ENCODE measurements at regions not wholly inside any gene's neighbourhood (a gene's known extent, or its start where the extent isn't known, plus 50 kb on each side); places are given as distances from the start of the nearest gene placed in this dataset.

DNA sequence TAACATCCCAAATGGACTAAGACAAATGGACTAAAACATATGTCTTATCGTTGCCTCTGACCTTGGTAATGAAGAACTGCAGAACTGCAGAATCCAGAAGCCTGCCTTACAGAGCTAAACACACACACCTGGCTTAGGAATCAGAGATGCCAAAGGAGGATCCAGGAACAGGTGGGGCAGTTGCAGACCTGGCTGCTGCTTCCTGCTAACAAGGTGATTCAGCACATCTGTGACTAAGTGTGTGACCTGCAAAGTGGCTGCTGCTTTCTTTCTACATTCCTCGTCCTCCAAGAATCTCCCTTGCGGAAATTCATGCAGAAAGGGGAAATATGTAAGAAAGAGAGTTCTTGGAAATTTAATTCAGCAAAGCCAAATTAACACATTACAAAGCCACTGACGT is 96.8 kb upstream of the NLGN4X start:
- FAIRE-seq (no peak), DNase-seq (ENCODE audit: low read depth) (peak; percentile 0)
- Histone ChIP-seq H3K4me3 (ENCODE audit: low read depth, low read length) (no peak overlapping the region), H3K27me3 (ENCODE audit: control insufficient read depth, insufficient read depth, low read length) (no peaks in the 10 kb centered on the region), H3K36me3 (ENCODE audit: control insufficient read depth, insufficient read depth, low read length) (no peaks in the 10 kb centered on the region)
- TF ChIP-seq, protein P1, sequence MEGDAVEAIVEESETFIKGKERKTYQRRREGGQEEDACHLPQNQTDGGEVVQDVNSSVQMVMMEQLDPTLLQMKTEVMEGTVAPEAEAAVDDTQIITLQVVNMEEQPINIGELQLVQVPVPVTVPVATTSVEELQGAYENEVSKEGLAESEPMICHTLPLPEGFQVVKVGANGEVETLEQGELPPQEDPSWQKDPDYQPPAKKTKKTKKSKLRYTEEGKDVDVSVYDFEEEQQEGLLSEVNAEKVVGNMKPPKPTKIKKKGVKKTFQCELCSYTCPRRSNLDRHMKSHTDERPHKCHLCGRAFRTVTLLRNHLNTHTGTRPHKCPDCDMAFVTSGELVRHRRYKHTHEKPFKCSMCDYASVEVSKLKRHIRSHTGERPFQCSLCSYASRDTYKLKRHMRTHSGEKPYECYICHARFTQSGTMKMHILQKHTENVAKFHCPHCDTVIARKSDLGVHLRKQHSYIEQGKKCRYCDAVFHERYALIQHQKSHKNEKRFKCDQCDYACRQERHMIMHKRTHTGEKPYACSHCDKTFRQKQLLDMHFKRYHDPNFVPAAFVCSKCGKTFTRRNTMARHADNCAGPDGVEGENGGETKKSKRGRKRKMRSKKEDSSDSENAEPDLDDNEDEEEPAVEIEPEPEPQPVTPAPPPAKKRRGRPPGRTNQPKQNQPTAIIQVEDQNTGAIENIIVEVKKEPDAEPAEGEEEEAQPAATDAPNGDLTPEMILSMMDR (IDR thresholded peaks at IDR 0.05; ENCODE audit: insufficient read depth, low read length, severe bottlenecking) = no peak

DNA sequence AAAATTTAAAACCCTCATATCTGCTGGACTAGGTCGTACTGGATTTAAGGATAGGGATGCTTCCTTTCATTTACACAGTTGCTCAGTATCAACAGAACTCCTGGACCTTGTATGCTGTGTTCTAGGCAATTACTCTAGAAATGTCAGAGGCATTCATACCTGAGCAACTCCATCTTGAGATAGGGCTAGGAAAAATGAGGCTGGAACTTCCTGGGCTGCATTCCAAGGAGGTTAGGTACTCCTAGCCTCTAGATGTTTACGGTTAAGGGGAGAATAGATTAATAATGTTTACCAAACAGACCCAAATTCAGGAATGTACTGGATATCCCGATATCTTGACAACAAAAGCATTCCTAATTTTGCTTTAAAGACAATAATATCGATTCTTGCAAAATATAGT is 84.7 kb upstream of the NLGN4X start:
- H3K27me3 ChIP-seq (ENCODE audit: control insufficient read depth, insufficient read depth, low read length) = no peaks in the 10 kb centered on the region
- FAIRE-seq (no peak), DNase-seq (ENCODE audit: low read depth) (no peak)
- no peaks in the 10 kb centered on the region for H3K36me3 ChIP-seq (ENCODE audit: control insufficient read depth, insufficient read depth, low read length)
- TF ChIP-seq, protein P1 (IDR thresholded peaks at IDR 0.05; ENCODE audit: insufficient read depth, low read length, severe bottlenecking) = no peak
- H3K4me3 ChIP-seq (ENCODE audit: low read depth, low read length) = no peak overlapping the region

DNA sequence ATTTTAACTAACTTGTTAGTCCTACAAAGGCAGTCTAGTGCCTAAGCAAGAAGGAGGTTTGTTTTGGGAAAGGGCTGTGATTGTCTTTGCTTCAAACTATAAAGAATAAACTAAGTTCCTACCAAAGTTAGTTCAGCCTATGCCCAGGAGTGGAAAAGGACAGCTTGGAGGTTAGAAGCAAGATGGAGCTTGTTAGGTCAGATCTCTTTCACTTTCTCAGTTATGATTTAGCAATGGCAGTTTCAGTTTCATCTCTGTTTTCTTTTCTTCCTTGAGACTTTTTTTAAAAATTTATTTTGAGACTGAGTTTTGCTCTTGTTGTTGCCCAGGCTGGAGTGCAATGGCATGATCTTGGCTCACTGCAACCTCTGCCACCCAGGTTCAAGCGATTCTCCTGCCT is 82.9 kb upstream of the NLGN4X start:
- DNase-seq (ENCODE audit: low read depth) (no peak), FAIRE-seq (no peak)
- no peaks in the 10 kb centered on the region for H3K27me3 ChIP-seq (ENCODE audit: control insufficient read depth, insufficient read depth, low read length)
- no peak overlapping the region for H3K4me3 ChIP-seq (ENCODE audit: low read depth, low read length)
- TF ChIP-seq, protein P1 (IDR thresholded peaks at IDR 0.05; ENCODE audit: insufficient read depth, low read length, severe bottlenecking) = no peak
- no peaks in the 10 kb centered on the region for H3K36me3 ChIP-seq (ENCODE audit: control insufficient read depth, insufficient read depth, low read length)

DNA sequence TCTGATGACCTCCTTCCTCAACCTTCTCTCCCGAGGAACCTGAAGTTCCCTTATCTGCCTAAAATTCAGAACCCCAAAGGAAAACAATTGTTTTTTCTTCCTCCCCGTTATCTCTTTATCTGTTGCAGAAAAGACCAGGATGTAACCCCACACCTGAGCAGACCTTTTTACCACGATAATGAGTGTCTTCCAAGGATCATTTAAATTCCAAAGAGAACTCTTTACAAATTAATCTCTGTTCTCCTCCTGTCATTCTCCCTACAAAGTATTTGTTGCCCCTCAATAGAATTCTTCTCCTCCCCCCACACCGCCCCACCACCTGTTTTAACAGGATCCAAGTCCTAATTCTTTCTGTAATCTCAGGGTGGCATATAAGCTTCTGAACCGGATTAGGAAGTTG is 78.5 kb upstream of the NLGN4X start:
- Histone ChIP-seq H3K36me3 (ENCODE audit: control insufficient read depth, insufficient read depth, low read length) (no peaks in the 10 kb centered on the region), H3K4me3 (ENCODE audit: low read depth, low read length) (no peak overlapping the region), H3K27me3 (ENCODE audit: control insufficient read depth, insufficient read depth, low read length) (no peaks in the 10 kb centered on the region)
- DNase-seq (ENCODE audit: low read depth) (no peak), FAIRE-seq (no peak)
- TF ChIP-seq, protein P1 (IDR thresholded peaks at IDR 0.05; ENCODE audit: insufficient read depth, low read length, severe bottlenecking) = no peak

DNA sequence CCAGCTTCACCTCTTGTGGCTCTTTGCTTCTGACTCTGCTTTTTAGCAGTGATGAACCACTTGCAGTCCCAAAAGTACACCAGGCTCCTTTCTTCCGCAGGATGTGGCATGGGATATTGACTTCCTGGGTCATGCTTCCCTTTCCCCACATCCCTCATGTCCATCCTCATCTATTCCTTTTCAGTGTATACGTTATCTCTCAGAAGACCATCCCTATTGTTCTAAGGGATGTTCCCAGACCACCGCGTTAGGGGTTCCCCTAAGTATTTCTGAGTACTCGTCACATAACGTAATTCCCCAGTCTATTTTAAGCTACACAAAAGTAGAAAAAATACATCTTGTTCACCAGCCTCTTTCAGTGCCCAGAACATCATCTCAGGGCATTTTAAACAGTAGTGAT is 71.1 kb upstream of the NLGN4X start:
- TF ChIP-seq, protein P1 (IDR thresholded peaks at IDR 0.05; ENCODE audit: insufficient read depth, low read length, severe bottlenecking) = no peak
- DNase-seq (ENCODE audit: low read depth) (no peak), FAIRE-seq (no peak)
- H3K4me3 ChIP-seq (ENCODE audit: low read depth, low read length) = no peak overlapping the region
- no peaks in the 10 kb centered on the region for H3K36me3 ChIP-seq (ENCODE audit: control insufficient read depth, insufficient read depth, low read length)
- H3K27me3 ChIP-seq (ENCODE audit: control insufficient read depth, insufficient read depth, low read length) = no peaks in the 10 kb centered on the region

DNA sequence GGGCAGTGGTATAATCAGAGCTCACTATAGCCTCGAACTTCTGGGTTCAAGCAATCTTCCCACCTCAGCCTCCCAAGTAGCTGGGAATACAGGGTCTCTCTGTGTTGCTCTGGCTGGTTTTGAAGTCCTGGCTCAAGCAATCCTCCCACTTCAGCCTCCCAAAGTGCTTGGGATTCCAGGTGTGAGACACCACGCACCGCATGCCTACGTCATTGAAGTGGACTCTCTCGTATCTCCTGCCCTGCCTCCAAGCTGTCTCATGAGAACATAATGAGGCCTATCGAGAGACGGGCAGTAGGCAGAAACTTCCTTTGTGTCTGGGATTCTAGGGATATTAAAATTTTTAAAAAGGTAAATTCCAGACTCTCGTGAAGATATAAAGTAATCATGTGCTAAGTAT is 65.0 kb upstream of the NLGN4X start:
- no peaks in the 10 kb centered on the region for H3K27me3 ChIP-seq (ENCODE audit: control insufficient read depth, insufficient read depth, low read length)
- DNase-seq (ENCODE audit: low read depth) = no peak
- TF ChIP-seq, protein P1 (IDR thresholded peaks at IDR 0.05; ENCODE audit: insufficient read depth, low read length, severe bottlenecking) = no peak
- no peak overlapping the region for H3K4me3 ChIP-seq (ENCODE audit: low read depth, low read length)
- H3K36me3 ChIP-seq (ENCODE audit: control insufficient read depth, insufficient read depth, low read length) = no peaks in the 10 kb centered on the region
- no peak for FAIRE-seq
